ENCODE measurements at regions not wholly inside any gene's neighbourhood (a gene's known extent, or its start where the extent isn't known, plus 50 kb on each side); places are given as distances from the start of the nearest gene placed in this dataset.
"Not testable (repeated sequence)": the region's sequence is repeated elsewhere in the genome, so short reads cannot be mapped to it uniquely, and the experiment has no call there.

DNA sequence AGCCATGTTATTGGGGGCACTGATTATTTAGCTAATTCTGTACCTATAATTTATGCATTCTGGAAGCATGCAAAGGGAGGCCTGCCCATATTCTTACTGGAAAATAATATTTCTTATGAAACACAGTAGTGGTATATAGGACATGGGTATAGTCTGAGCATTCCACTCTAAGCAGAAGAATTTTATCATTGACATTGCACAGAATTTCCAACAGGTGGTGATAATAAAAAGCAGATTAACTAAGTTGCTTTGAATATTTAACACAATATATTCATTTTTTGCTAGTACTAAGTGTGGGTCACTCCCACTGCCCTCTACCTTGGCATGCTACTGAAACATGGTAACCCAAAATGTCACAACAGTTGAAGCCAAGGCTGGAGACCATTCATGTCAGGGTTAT is 728.8 kb upstream of the FAT3 start:
- no peak overlapping the region for H3K4me2 ChIP-seq (ENCODE audit: low read length)
- no peaks in the 10 kb centered on the region for H3K79me2 ChIP-seq (ENCODE audit: low read length)
- no peak overlapping the region for H3K4me3 ChIP-seq (ENCODE audit: low read length)
- H3K36me3 ChIP-seq (replicated peaks; ENCODE audit: low read depth, low read length) = no peaks in the 10 kb centered on the region
- H2AFZ ChIP-seq (ENCODE audit: low read depth, low read length) = no peak overlapping the region
- H3K27me3 ChIP-seq (ENCODE audit: low read depth, low read length) = no peaks in the 10 kb centered on the region
- no peak overlapping the region for H3K27ac ChIP-seq (ENCODE audit: low read length)
- peaks cover 6% of the 10 kb centered on the region; the same call in 1 of the 2 replicates for H3K4me1 ChIP-seq (ENCODE audit: low read length)
- H4K20me1 ChIP-seq (ENCODE audit: insufficient read depth, low read length) = no peaks in the 10 kb centered on the region
- TF ChIP-seq CTCF (IDR thresholded peaks at IDR 0.05; ENCODE audit: low read depth, low read length) (peak; percentile 26), EZH2phosphoT487 (IDR thresholded peaks at IDR 0.05; ENCODE audit: low read depth) (no peak)
- no peak overlapping the region for H3K9ac ChIP-seq (ENCODE audit: low read length)
- no peaks in the 10 kb centered on the region for H3K9me3 ChIP-seq (ENCODE audit: insufficient read depth, low read length)

GRCh38 chr11:91489989-91490388 is 734.6 kb upstream of the FAT3 start:
- Histone ChIP-seq H3K27me3 (ENCODE audit: low read depth, low read length) (no peaks in the 10 kb centered on the region), H3K4me3 (ENCODE audit: low read length) (no peak overlapping the region), H3K27ac (ENCODE audit: low read length) (no peak overlapping the region), H3K4me1 (ENCODE audit: low read length) (no peaks in the 10 kb centered on the region), H2AFZ (ENCODE audit: low read depth, low read length) (no peak overlapping the region), H3K79me2 (ENCODE audit: low read length) (no peaks in the 10 kb centered on the region), H4K20me1 (ENCODE audit: insufficient read depth, low read length) (no peaks in the 10 kb centered on the region), H3K9me3 (ENCODE audit: insufficient read depth, low read length) (no peaks in the 10 kb centered on the region), H3K4me2 (ENCODE audit: low read length) (no peak overlapping the region), H3K9ac (ENCODE audit: low read length) (no peak overlapping the region), H3K36me3 (replicated peaks; ENCODE audit: low read depth, low read length) (no peaks in the 10 kb centered on the region)
- TF ChIP-seq CTCF (IDR thresholded peaks at IDR 0.05; ENCODE audit: low read depth, low read length) (no peak), EZH2phosphoT487 (IDR thresholded peaks at IDR 0.05; ENCODE audit: low read depth) (no peak)

DNA sequence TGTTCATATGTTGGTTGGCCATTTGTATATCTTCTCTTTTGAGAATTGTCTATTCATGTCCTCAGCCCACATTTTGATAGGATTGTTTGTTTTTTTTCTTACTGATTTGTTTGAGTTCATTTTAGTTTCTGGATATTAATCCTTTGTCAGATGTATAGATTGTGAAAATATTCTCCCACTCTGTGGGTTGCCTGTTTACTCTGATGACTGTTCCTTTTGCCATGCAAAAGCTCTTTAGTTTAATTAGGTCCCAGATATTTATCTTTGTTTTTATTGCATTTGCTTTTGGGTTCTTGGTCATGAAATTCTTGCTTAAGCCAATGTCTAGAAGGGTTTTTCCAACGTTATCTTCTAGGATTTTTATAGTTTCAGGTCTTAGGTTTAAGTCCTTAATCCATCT is 740.7 kb upstream of the FAT3 start:
- H3K27ac ChIP-seq (ENCODE audit: low read length); H3K79me2 ChIP-seq (ENCODE audit: low read length); H3K9ac ChIP-seq (ENCODE audit: low read length); H4K20me1 ChIP-seq (ENCODE audit: insufficient read depth, low read length); H3K36me3 ChIP-seq (replicated peaks; ENCODE audit: low read depth, low read length); H3K4me3 ChIP-seq (ENCODE audit: low read length); H3K4me2 ChIP-seq (ENCODE audit: low read length); H2AFZ ChIP-seq (ENCODE audit: low read depth, low read length); H3K9me3 ChIP-seq (ENCODE audit: insufficient read depth, low read length); H3K27me3 ChIP-seq (ENCODE audit: low read depth, low read length); H3K4me1 ChIP-seq (ENCODE audit: low read length): not testable (repeated sequence)

- not testable (repeated sequence) for H4K20me1 ChIP-seq (ENCODE audit: insufficient read depth, low read length); H3K36me3 ChIP-seq (replicated peaks; ENCODE audit: low read depth, low read length); H3K4me3 ChIP-seq (ENCODE audit: low read length); H2AFZ ChIP-seq (ENCODE audit: low read depth, low read length); H3K9ac ChIP-seq (ENCODE audit: low read length); H3K79me2 ChIP-seq (ENCODE audit: low read length); H3K4me1 ChIP-seq (ENCODE audit: low read length); H3K4me2 ChIP-seq (ENCODE audit: low read length); H3K27ac ChIP-seq (ENCODE audit: low read length); H3K27me3 ChIP-seq (ENCODE audit: low read depth, low read length)
- H3K9me3 ChIP-seq (ENCODE audit: insufficient read depth, low read length) = peaks cover 20% of the 10 kb centered on the region; the same call in 1 of the 2 replicates
These were observed 742.7 kb upstream of the FAT3 start for GRCh38 chr11:91481875-91482274.

GRCh38 chr11:91470656-91471055 is 754.0 kb upstream of the FAT3 start:
- Histone ChIP-seq H4K20me1 (ENCODE audit: insufficient read depth, low read length) (no peaks in the 10 kb centered on the region), H3K27ac (ENCODE audit: low read length) (no peak overlapping the region), H3K4me1 (ENCODE audit: low read length) (no peaks in the 10 kb centered on the region), H3K27me3 (ENCODE audit: low read depth, low read length) (no peaks in the 10 kb centered on the region), H3K36me3 (replicated peaks; ENCODE audit: low read depth, low read length) (no peaks in the 10 kb centered on the region), H3K9ac (ENCODE audit: low read length) (no peak overlapping the region), H3K4me2 (ENCODE audit: low read length) (no peak overlapping the region), H3K4me3 (ENCODE audit: low read length) (no peak overlapping the region), H3K9me3 (ENCODE audit: insufficient read depth, low read length) (no peaks in the 10 kb centered on the region), H2AFZ (ENCODE audit: low read depth, low read length) (no peak overlapping the region), H3K79me2 (ENCODE audit: low read length) (no peaks in the 10 kb centered on the region)
- no peak for TF ChIP-seq EZH2phosphoT487 (IDR thresholded peaks at IDR 0.05; ENCODE audit: low read depth)
- TF ChIP-seq CTCF (IDR thresholded peaks at IDR 0.05; ENCODE audit: low read depth, low read length) = no peak
